ENCODE measurements at regions not wholly inside any gene's neighbourhood (a gene's known extent, or its start where the extent isn't known, plus 50 kb on each side); places are given as distances from the start of the nearest gene placed in this dataset.

GRCh38 chr18:40582105-40582504, 1372.9 kb upstream of the PIK3C3 start:
- in situ Hi-C loops (cut with HindIII; ENCODE audit: low pct_unique_long_range_greater_than_20kb, low sequenced_read_pairs), result no loop called here
- DNase-seq (ENCODE audit: low read depth), result no peak

- no peak for DNase-seq (ENCODE audit: low read depth)
- in situ Hi-C loops (cut with HindIII; ENCODE audit: low pct_unique_long_range_greater_than_20kb, low sequenced_read_pairs), result no loop called here
Measured at GRCh38 chr18:40577981-40578365, 1377.1 kb upstream of the PIK3C3 start.

GRCh38 chr18:40577239-40577980, 1377.6 kb upstream of the PIK3C3 start:
- in situ Hi-C loops (cut with HindIII; ENCODE audit: low pct_unique_long_range_greater_than_20kb, low sequenced_read_pairs), result no loop called here
- DNase-seq (ENCODE audit: low read depth), result no peak

- in situ Hi-C loops (cut with HindIII; ENCODE audit: low pct_unique_long_range_greater_than_20kb, low sequenced_read_pairs), result no loop called here
Measured at GRCh38 chr18:40576507-40577115, 1378.4 kb upstream of the PIK3C3 start.

GRCh38 chr18:40570615-40571014, 1384.4 kb upstream of the PIK3C3 start:
- in situ Hi-C loops (cut with HindIII; ENCODE audit: low pct_unique_long_range_greater_than_20kb, low sequenced_read_pairs), result no loop called here
- no peak for DNase-seq (ENCODE audit: low read depth)

More at GRCh38 chr18:40576507-40577115, 1378.4 kb upstream of the PIK3C3 start:
- DNase-seq (ENCODE audit: low read depth), result no peak

GRCh38 chr18:40569605-40570004, 1385.4 kb upstream of the PIK3C3 start:
- DNase-seq (ENCODE audit: low read depth), result no peak
- in situ Hi-C loops (cut with HindIII; ENCODE audit: low pct_unique_long_range_greater_than_20kb, low sequenced_read_pairs), result no loop called here

GRCh38 chr18:40566510-40566844, 1388.6 kb upstream of the PIK3C3 start:
- DNase-seq (ENCODE audit: low read depth), result no peak
- in situ Hi-C loops (cut with HindIII; ENCODE audit: low pct_unique_long_range_greater_than_20kb, low sequenced_read_pairs), result no loop called here

GRCh38 chr18:40565805-40566509, 1389.1 kb upstream of the PIK3C3 start:
- in situ Hi-C loops (cut with HindIII; ENCODE audit: low pct_unique_long_range_greater_than_20kb, low sequenced_read_pairs), result no loop called here
- DNase-seq (ENCODE audit: low read depth), result no peak

- in situ Hi-C loops (cut with HindIII; ENCODE audit: low pct_unique_long_range_greater_than_20kb, low sequenced_read_pairs), result no loop called here
Measured at GRCh38 chr18:40559556-40559955, 1395.5 kb upstream of the PIK3C3 start.

GRCh38 chr18:40558706-40559392, 1396.2 kb upstream of the PIK3C3 start:
- in situ Hi-C loops (cut with HindIII; ENCODE audit: low pct_unique_long_range_greater_than_20kb, low sequenced_read_pairs), result no loop called here
- no peak for DNase-seq (ENCODE audit: low read depth)

More at GRCh38 chr18:40559556-40559955, 1395.5 kb upstream of the PIK3C3 start:
- DNase-seq (ENCODE audit: low read depth), result no peak

- DNase-seq (ENCODE audit: low read depth), result no peak
- in situ Hi-C loops (cut with HindIII; ENCODE audit: low pct_unique_long_range_greater_than_20kb, low sequenced_read_pairs), result no loop called here
Measured at GRCh38 chr18:40555914-40556313, 1399.1 kb upstream of the PIK3C3 start.

GRCh38 chr18:40553029-40553428, 1402.0 kb upstream of the PIK3C3 start:
- no peak for DNase-seq (ENCODE audit: low read depth)
- in situ Hi-C loops (cut with HindIII; ENCODE audit: low pct_unique_long_range_greater_than_20kb, low sequenced_read_pairs), result no loop called here

- no peak for DNase-seq (ENCODE audit: low read depth)
Measured at GRCh38 chr18:40546875-40547274, 1408.2 kb upstream of the PIK3C3 start.

GRCh38 chr18:40534723-40535122, 1420.3 kb upstream of the PIK3C3 start:
- in situ Hi-C loops (cut with HindIII; ENCODE audit: low pct_unique_long_range_greater_than_20kb, low sequenced_read_pairs), result no loop called here
- DNase-seq (ENCODE audit: low read depth), result no peak

More at GRCh38 chr18:40546875-40547274, 1408.2 kb upstream of the PIK3C3 start:
- in situ Hi-C loops (cut with HindIII; ENCODE audit: low pct_unique_long_range_greater_than_20kb, low sequenced_read_pairs), result no loop called here

GRCh38 chr18:40532046-40532445, 1423.0 kb upstream of the PIK3C3 start:
- in situ Hi-C loops (cut with HindIII; ENCODE audit: low pct_unique_long_range_greater_than_20kb, low sequenced_read_pairs), result no loop called here
- DNase-seq (ENCODE audit: low read depth), result no peak

GRCh38 chr18:40531051-40531450, 1424.0 kb upstream of the PIK3C3 start:
- no peak for DNase-seq (ENCODE audit: low read depth)
- in situ Hi-C loops (cut with HindIII; ENCODE audit: low pct_unique_long_range_greater_than_20kb, low sequenced_read_pairs), result no loop called here

GRCh38 chr18:40529478-40529877, 1425.6 kb upstream of the PIK3C3 start:
- peak; percentile 1 for DNase-seq (ENCODE audit: low read depth)
- in situ Hi-C loops (cut with HindIII; ENCODE audit: low pct_unique_long_range_greater_than_20kb, low sequenced_read_pairs), result no loop called here

GRCh38 chr18:40524881-40525280, 1430.2 kb upstream of the PIK3C3 start:
- in situ Hi-C loops (cut with HindIII; ENCODE audit: low pct_unique_long_range_greater_than_20kb, low sequenced_read_pairs), result no loop called here

GRCh38 chr18:40523287-40523686, 1431.7 kb upstream of the PIK3C3 start:
- no peak for DNase-seq (ENCODE audit: low read depth)
- in situ Hi-C loops (cut with HindIII; ENCODE audit: low pct_unique_long_range_greater_than_20kb, low sequenced_read_pairs), result no loop called here

More at GRCh38 chr18:40524881-40525280, 1430.2 kb upstream of the PIK3C3 start:
- DNase-seq (ENCODE audit: low read depth), result no peak

Data from Caki2 (cell line).